NCI-H2227 (cell line): ENCODE measurements at regions not wholly inside any gene's neighbourhood (a gene's known extent, or its start where the extent isn't known, plus 50 kb on each side); places are given as distances from the start of the nearest gene placed in this dataset.

Experiments
- DNase-seq: peaks from one replicate; lab custom pipeline; 2025; ENCODE audit not compliant: unreplicated experiment; lab: John Stamatoyannopoulos, UW

DNA sequence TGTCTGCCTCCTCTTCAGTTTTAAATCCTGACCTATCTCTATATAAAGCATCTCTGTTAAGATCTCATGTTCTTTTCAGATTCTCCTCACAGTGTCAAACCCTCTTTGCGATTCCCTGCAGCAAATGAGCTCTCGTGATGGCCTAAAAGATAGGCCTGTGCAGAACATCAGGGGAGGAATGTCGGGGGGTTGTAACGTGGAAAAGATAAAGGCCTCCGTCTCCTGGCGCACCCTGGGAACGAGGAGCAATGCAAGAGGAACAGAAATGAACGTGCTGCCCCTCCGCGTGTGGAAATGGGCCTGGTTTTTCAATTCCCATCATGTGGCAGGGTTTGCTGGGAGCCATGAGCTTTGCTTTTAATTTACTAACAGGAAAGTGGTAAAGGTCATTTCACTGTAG lies 285.0 kb upstream of the TPM1 start:
- DNase-seq, result no peak

DNA sequence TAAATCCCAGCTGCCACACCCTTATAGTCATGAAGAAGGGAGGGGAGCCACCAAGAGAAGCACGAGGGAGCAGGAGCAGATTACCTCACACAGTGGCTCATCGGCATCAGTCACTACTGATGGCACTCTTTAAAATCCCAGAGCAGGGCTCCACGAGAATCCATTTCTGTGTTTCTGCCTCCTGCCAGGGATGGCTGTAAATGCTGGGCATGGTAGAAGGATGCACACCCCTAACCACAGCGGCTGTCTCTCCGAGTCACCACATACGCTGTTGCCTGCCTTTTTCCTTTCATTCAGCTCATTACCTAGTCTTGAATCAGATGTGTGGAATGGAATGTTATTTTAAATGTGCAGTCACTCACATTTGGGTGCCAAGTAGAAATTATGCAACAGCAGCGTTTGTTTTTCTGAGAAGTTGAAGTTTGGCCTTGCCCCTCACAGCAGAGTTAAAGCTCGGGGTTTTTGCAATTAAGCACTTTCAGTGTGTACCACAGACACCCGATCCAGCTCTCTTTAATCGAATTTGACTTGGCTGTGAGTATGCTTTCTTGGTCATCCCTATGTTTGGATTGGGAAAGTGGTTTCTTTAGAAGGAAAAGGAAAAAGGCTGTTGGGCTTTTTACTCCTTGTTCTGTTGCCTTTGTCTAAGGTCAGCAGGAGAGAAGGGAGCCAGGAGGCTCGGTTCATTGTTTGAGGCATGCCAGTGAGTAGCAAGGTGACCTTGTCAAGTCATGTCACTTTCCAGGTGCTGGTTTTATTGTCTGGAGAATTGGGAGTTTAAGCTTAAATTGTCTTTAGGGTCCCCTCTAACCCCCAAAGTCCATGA lies 284.2 kb upstream of the TPM1 start:
- DNase-seq, result no peak

DNA sequence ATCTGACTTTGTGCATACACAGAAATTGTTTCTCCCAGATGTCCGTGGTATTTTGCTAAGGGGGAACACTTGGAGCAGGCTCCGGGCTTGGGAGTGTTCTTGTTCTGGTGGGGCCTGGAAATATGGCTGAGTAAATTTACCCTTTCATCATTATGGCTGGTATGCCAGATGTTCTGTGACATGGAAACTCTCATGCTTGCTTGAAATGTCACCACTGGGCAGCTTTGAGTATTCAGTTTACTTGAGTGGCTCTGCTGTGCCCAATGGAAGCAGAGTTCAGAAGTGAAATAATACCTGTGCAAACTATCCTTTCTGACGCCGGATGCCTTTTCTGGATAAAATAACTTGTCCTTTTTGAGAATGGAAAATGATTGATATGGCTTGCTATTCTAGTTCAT lies 283.6 kb upstream of the TPM1 start:
- DNase-seq, result no peak

DNA sequence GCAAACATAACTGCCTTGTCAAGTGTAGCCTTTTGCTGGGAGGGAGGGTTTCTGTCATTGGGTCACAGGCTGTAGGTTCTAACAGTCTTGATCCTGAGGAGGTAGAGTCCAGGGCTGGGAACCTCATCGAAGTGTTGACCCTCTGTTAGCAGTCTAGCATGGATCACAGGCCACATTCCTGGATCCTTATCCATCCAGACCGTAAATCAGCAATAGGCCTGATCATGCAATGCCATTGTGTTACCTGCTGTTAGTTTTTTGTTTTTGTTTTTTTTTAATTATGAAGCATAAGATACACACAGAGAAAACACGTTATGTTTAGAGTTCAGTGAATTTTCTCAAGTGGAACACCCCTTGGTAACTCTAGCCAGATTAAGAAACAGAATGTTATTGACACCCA lies 282.0 kb upstream of the TPM1 start:
- no peak for DNase-seq

DNA sequence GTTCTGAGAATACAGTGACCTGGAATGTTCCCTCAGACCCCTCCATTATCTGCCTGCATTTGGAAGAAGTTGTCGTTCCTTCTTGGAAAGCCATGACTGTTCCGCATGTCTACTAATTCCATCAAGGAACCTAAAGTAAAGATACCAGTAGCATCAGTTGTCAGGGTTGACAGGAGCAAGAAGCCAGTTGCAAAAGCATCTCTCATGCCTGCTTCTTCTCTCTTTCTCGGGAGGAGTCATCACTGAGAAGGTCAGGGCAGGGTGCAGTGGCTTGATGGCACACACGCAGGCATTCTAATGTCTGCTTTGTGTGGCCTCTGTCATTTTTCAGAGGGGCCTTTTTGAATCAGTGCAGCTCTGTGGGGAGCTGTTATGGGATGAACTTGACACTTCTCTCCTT lies 276.6 kb upstream of the TPM1 start:
- no peak for DNase-seq

DNA sequence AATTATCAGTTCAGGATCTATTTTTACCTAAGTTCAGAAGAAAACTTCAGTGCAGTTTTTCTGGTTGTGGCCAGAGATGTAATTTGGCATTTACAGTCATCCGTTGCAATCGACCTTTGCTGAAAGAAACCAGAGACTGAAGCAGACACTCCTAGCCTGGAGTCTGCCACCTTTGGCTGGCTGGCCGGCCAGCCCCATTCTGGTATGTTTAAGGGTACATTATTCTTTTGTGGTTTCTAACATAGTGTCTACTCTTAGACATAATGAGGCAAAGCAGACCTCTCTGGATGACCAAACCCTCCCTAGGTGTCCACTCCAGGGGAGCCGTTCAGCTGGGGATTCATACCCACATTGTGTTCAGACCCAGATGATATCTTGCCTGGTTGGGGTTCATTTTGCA lies 275.9 kb upstream of the TPM1 start:
- no peak for DNase-seq

DNA sequence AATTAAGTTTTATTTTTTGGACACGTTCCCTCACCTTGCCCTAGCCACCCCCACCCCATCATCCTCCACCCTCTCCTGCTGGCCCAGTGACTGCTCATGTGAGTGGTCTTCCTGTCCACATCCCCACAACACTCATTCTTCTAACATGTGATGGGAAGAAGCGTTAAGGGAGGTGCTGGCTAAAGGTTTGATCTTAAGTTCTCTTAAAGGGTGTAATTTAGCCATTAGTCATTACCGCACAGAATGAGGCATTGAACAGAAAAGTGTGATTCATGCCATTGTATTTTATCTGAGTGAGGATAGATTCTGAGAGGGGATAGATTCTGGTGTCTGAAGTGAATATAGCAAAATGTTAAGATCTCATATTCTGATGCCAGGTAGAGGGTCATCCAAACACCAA lies 272.9 kb upstream of the TPM1 start:
- DNase-seq, result peak; percentile 15

DNA sequence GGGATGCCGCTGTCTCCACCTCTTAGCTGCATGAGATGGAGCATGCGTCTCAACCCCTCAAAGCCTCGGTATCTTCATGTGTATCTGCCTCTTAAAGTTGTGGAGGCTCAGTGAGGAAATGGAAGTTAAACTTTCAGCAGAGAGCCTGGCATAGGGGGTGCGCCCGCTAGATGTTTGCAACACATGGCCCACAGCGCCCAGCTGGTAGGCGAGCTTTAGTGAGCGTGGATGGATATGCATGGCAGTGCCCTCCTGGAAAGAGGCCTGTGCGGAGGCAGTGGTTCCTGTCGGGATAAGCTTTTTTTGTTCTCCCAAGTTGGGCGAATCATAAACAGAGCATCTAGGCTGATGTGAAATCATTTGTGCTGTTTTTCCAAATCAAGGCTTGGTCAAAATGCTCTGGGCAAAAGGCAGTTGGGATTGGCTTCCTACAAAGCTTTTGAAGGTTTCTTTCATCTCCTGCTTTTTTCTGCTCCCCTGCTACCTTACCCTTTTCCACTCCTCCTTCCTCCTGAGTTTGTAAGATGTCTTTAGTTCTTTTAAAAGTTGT lies 272.4 kb upstream of the TPM1 start:
- no peak for DNase-seq

DNA sequence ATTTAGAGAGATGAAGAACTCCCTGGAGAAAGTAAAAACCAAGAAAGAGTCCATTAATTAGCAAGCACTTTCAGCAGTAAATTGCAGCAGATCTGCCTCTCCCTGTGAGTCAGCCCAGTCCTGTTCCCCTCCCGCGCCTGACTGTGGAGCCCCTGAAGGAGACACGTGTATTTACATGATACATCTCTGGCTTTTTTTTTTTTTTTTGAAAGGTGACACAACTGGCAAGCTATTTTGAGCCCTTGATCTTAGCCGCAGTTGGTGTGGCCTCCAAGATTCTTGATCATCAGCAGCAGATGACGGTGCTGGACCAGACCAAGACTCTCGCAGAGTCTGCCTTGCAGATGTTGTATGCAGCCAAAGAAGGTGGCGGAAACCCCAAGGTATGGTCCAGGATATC lies 271.8 kb upstream of the TPM1 start:
- DNase-seq, result no peak

DNA sequence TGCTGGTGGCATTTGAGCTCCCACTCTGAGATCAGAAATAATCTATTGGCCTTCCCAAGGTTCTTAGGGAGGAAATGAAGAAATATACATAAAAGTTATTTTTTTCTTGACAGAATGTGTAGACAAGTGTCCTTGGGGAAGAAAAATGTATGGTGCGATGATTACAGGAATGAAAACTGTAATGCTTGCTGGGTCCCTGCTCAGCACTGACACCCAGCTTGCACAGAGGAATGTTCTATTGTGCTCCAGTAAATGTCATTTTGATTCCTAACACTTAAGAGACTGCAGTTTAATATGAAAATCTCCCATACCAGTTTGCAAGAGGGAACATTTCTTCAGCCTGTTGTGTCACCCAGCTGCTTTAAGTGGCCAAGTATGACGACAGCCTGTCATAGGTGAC lies 271.3 kb upstream of the TPM1 start:
- no peak for DNase-seq

DNA sequence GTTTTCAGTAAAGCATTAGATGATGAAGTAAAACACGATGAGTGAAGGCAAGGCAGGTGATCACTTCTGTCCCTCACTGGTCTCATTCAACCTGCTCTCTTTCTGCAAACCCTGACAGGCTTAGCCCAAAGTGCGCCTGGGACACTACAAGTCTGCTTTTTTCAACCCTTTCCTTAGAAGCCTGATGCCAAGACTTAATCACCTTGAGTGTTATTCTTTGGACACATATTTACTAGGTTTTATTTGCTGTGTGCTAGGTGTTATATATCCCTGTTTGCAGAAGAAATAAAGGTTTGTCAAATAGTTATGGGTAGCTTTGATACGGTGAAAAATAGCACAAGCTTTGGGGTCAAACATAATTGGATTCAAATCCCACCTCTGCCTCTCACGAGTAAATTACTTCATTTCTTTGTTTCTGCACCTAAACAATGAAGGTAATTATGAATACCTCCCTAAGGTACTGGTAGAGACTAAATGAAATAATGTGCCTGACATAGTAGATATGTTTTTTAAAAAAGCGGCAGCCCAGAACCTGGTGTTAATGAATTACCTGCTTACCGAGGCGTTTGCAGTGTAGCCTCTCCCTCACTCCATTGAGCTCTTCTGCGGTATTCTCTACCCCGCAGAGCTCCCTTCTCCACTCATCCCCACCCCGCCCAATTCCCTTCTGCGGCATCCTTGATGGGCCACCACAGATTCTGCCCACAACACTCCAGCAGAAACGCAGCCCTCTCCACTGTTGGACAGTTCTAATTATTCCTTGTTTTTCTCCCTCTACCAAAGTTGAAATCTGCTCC lies 269.0 kb upstream of the TPM1 start:
- no peak for DNase-seq

DNA sequence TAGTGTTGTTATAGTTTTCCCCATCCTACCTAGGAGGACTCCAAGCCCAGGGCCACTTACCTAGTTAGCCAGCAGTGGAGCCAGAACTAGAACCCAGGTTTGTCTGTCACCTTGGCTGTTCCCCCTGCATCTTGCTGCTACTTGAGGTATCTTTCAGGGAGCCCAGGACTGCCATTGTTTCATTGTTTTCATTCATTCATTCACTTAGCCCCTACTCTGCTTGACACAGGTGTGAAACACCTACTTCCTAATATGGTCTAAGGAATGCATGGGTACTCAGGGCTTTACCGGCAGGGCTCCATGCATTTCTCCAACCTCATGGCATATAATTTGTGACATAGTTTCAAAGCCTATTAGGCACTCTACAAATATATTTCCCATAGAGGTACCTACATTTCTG lies 266.6 kb upstream of the TPM1 start:
- no peak for DNase-seq

DNA sequence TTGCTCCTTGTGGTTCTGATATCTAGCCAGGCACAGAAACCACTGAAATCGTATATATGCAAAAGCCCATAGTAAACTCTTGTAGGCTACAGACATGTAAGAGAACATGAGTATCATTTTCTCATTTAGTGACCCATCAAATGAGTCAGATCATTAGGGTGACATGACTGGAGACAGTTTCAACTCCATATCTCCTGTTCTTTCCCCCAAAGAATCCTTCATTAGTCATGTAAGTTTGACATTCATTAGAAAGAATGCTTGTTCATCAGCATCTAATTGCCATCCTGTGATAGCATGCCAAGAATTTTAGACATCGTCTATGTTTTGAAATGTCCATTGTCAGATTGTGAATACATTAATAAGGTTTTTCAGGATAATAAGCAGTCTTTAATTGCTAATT lies 264.9 kb upstream of the TPM1 start:
- no peak for DNase-seq

DNA sequence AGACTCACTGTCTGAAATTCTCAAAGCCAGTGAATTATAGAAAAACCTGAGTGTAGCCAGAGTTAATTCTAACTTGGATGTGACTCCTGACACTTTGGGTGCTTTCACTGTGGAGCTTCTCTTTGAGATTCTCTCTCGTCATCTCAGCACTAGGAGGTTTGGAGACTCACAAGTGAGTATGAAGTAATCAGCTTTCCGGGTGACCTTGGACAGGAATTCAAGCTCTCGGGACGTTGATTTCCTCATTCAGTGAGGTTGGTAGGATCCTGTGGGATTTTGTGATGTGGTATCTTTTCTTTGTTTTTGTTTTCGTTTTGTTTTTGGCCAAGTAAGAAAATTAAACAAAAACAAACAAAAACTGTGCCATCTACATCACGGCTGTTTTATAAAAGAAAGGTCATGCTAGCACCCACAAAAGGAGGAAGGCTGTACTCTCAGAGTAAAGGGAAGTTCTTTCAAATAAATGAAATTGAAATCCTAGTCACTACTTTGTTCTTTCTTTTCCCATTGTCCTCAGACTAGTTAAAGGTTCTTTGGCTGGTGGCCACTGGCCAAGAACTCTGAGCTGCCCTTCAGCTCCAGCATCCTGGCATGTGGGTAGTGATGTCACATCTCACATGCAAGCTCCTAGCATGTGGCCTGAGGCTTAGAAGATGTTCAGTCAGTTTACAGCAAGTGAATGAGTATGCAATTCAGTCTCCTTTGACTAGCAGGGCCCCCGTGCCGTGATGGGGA lies 263.3 kb upstream of the TPM1 start:
- no peak for DNase-seq

DNA sequence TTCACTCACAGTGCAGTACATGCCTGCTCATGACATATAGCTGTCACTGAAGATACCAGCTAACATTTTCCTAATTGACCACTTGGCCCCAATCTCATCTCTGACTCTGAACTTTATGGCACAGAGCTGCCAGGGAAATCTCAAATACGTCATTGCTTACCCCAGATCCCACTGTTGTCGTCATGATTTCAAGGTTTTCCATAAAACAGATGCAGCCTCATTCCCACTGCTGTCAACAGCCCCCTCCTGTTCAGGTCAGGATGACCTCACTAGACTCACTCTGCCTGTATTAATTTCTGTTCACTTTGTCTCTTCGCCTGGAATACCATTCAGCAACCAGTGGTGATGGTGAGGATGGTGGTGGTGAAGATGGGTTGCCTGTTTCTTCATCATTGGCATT lies 262.6 kb upstream of the TPM1 start:
- no peak for DNase-seq

DNA sequence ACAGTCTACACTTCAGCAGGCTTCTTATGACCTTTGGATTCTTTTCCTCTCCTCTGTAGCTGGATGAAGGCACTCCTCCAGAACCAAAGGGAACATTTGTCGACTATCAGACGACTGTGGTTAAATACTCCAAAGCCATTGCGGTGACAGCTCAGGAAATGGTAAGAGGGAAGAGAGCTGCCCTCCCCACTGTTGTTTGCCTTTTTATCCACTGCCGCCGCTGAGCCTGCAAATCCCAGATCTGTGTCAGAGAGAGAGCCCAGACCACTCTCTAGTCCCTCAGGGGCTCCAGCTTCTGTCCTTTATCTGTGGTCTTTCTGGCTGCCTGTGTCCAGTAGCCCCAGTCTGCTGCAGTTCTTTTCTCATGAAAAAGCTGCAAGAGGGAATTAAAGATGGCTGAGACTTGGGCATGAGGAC lies 261.5 kb upstream of the TPM1 start:
- DNase-seq, result no peak

DNA sequence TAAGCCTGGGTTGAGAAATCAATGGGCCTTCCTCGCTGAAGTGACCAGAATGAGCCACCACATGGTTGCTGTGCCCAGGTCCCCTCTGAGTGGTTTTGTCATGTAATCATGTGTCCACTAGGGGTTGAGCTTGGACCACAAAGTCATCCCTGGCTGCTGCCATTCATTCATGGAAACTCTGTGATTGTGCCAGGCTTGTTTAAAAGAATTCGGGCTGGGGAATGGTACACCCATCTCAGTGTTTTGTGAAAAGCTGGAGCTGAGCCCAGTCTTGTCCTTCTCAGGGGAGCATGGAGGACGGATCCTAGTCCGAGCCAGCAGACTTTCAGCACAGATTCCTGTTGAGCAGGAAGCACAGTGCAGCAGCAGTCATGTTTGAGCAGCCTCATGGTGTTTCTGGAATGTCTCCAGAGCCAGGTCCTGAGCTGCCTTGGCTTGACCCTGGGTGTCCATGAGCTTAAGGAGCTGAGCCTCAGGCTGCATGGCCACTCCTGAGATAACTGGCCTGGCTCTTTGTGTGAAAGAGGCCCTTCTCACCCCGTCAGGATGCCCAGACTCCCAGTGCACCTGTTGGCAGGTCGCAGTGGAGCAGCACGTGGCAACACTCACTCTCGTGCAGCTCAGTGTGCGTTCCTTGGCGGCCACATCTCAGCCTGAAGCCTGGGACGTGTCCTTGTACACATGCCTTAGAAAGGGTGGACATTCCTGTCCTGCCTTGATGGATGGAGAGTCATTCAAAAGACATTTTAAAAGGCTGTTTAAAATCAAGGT lies 260.3 kb upstream of the TPM1 start:
- peak; percentile 35 for DNase-seq

DNA sequence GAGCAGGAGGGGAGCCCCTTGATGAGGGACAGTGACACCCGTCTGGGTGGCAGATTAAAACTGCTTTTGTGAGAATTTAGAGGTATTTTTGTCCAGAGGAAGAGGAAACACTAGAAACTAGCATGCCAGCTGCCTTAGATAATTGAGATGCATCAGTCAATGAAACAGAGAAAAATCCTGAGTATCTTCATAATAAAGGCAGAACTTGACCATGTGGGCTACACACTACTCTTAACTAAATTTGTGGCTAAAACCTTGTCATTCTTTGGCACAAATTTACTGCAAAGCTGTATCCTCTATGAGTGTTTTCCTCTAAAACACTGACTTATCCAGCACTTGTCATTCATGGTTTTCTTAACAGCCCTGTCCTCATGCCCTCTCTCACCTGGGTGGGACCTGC lies 259.7 kb upstream of the TPM1 start:
- no peak for DNase-seq

DNA sequence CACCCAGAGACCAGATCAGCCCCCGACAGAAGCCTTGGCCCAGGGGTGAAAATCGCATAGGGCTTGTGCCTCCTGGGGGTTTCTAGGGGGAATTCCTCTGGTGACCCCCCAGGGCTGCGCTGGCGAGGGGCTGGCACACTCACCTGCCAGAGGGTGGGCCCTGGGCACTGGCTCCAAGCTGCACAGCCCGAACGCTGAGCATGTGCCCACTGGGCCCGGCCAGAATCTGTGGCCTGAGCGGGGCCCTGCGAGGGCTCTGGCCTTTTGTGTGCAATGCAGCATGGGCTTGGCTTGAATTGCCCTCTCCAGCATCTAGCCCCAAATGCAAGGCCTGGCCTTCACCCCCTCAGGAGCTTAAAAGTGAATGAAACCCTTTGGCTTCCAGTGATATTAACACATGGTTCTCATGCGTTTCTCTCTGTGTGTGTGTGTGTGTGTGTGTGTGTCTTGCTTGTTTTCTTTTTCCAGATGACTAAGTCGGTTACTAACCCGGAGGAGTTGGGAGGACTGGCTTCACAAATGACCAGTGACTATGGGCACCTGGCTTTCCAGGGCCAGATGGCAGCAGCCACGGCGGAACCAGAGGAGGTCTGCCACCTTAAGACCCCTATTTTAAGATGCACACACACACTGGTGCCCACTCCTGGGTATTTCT lies 259.1 kb upstream of the TPM1 start:
- DNase-seq, result no peak
